Endothelial cell of umbilical vein (primary cell): ENCODE measurements at regions not wholly inside any gene's neighbourhood (a gene's known extent, or its start where the extent isn't known, plus 50 kb on each side); places are given as distances from the start of the nearest gene placed in this dataset.

Source experiments
- BruUV-seq: library from RNA; stranded (reverse); fragments of 400-500 nt; replicated peaks from 2 replicates; lab custom pipeline; 2021; lab: Mats Ljungman, UMichigan
- CTCF ChIA-PET: fragments of 300-600, 350-600 bp; sonication (Branson Sonifier 250); formaldehyde crosslinking; loops from one replicate; lab custom pipeline; 2021; ENCODE audit warnings: antibody characterized with exemption, inconsistent platforms; lab: Charles Lee
- POLR2A ChIA-PET: fragments of 300-600, 350-600 bp; sonication (Branson Sonifier 250); formaldehyde crosslinking; loops from one replicate; lab custom pipeline; 2021; ENCODE audit warnings: antibody characterized with exemption, inconsistent platforms; lab: Charles Lee
- DNase-seq: peaks from one replicate; pipeline ENCODE4 v3.0.0-alpha.2; 2011; ENCODE audit warnings: low read depth, low spot score
- FAIRE-seq: peaks from 2 replicates; lab custom pipeline; 2011; peaks lifted over from hg19 to GRCh38; lab: Jason Lieb, UNC
- H2AFZ ChIP-seq: 2 replicates; pipeline ENCODE4 v1.6.0; 2012; ENCODE audit warnings: low read depth, low read length, control low read depth, inconsistent platforms
- H3K27ac ChIP-seq: 2 replicates; pipeline ENCODE4 v1.5.1; 2011; ENCODE audit warnings: low read depth, mild to moderate bottlenecking, control low read depth, low read length, moderate library complexity; ENCODE audit not compliant: insufficient read depth
- H3K27me3 ChIP-seq, 2 experiments: 2 replicates each; pipeline versions ENCODE4 v1.6.0 to v1.6.1; 2011; ENCODE audit warnings: low read length in 2 of 2, mixed read lengths in 1 of 2; ENCODE audit not compliant: control insufficient read depth in 2 of 2, insufficient read depth in 2 of 2
- H3K36me3 ChIP-seq, 2 experiments: 2 replicates in 1 of 2; 3 replicates in 1 of 2; pipeline ENCODE4 v1.5.1; 2011; ENCODE audit warnings: low read length in 2 of 2, mild to moderate bottlenecking in 1 of 2, moderate library complexity in 1 of 2; ENCODE audit not compliant: control insufficient read depth in 2 of 2, insufficient read depth in 2 of 2; ENCODE audit errors: extremely low read depth in 1 of 2
- H3K4me1 ChIP-seq: 3 replicates; pipeline ENCODE4 v1.5.1; 2011; ENCODE audit warnings: mild to moderate bottlenecking, low read length; ENCODE audit not compliant: control insufficient read depth, insufficient read depth; ENCODE audit errors: extremely low read depth
- H3K4me2 ChIP-seq: 2 replicates; pipeline ENCODE4 v1.6.1; 2011; ENCODE audit warnings: low read length, control low read depth, mixed read lengths; ENCODE audit not compliant: insufficient read depth
- H3K4me3 ChIP-seq, 3 experiments: fragments of 200-600 bp in 1 of 3; sonication (generic), shearing (Covaris generic) in 1 of 3; replicated peaks in 1 of 3; 2 replicates each; pipeline ENCODE4 v1.5.1; 2011 to 2016; ENCODE audit warnings: control low read depth in 3 of 3, low read length in 3 of 3, mild to moderate bottlenecking in 2 of 3, inconsistent platforms in 1 of 3, low read depth in 1 of 3, moderate library complexity in 1 of 3; ENCODE audit not compliant: insufficient read depth in 1 of 3
- H3K79me2 ChIP-seq: 2 replicates; pipeline ENCODE4 v1.6.0; 2012; ENCODE audit warnings: low read length, inconsistent platforms; ENCODE audit not compliant: control insufficient read depth, insufficient read depth
- H3K9ac ChIP-seq: replicated peaks from 2 replicates; pipeline ENCODE3; 2011; ENCODE audit warnings: low read length, control low read depth; ENCODE audit not compliant: insufficient read depth; ENCODE audit errors: extremely low read depth
- H3K9me1 ChIP-seq: replicated peaks from 3 replicates; pipeline ENCODE4 v1.6.0; 2011; ENCODE audit warnings: mild to moderate bottlenecking, low read length; ENCODE audit not compliant: control insufficient read depth, insufficient read depth; ENCODE audit errors: extremely low read depth
- H3K9me3 ChIP-seq: replicated peaks from 2 replicates; pipeline ENCODE4 v1.5.1; 2012; ENCODE audit warnings: low read length, inconsistent platforms; ENCODE audit not compliant: control insufficient read depth, insufficient read depth
- H4K20me1 ChIP-seq: replicated peaks from 2 replicates; pipeline ENCODE3; 2011; ENCODE audit warnings: mild to moderate bottlenecking, low read length; ENCODE audit not compliant: control insufficient read depth, insufficient read depth; ENCODE audit errors: extremely low read depth
- EZH2 ChIP-seq: IDR thresholded peaks from 2 replicates; pipeline ENCODE4 v1.6.1; 2012; ENCODE audit warnings: borderline replicate concordance, low read depth, mild to moderate bottlenecking, moderate library complexity, low read length, inconsistent platforms; ENCODE audit not compliant: severe bottlenecking
- FOS ChIP-seq: IDR thresholded peaks from 2 replicates; pipeline ENCODE4 v1.6.1; 2011; ENCODE audit warnings: mild to moderate bottlenecking, low read length, moderate library complexity, borderline replicate concordance; ENCODE audit not compliant: insufficient read depth
- GATA2 ChIP-seq: IDR thresholded peaks from 2 replicates; pipeline ENCODE4 v1.7.0; 2011; ENCODE audit warnings: low read depth, mild to moderate bottlenecking, moderate library complexity, mixed read lengths, low read length; ENCODE audit not compliant: insufficient read length, insufficient read depth
- JUN ChIP-seq: IDR thresholded peaks from 2 replicates; pipeline ENCODE4 v1.6.1; 2011; ENCODE audit warnings: borderline replicate concordance, low read depth; ENCODE audit not compliant: insufficient read length, insufficient read depth
- MYC ChIP-seq: IDR thresholded peaks from one replicate; pipeline ENCODE4 v1.6.1; 2011; ENCODE audit warnings: mild to moderate bottlenecking, low read depth, low read length
- POLR2A ChIP-seq: IDR thresholded peaks from 2 replicates; pipeline ENCODE4 v1.6.1; 2012; ENCODE audit warnings: low read depth, mild to moderate bottlenecking, control low read depth, low read length
- POLR2AphosphoS5 ChIP-seq: IDR thresholded peaks from 2 replicates; pipeline ENCODE4 v1.6.1; 2012; ENCODE audit warnings: low read depth, mild to moderate bottlenecking, control low read depth, low read length, moderate library complexity; ENCODE audit not compliant: insufficient read depth
- dilution Hi-C: fragments of 300-500 bp; cut with MboI; formaldehyde crosslinking; loops from one replicate; pipeline ENCODE4 v1.15.0; 2019; ENCODE audit warnings: low sequenced_read_pairs; ENCODE audit not compliant: extremely low pct_ligation_motif_present
- intact Hi-C: fragments of 100-400 bp; cut with micrococcal nuclease; formaldehyde crosslinking; loops from one replicate; pipeline ENCODE4 v1.10.0; 2022
- TF ChIP-seq, protein P1 (sequence below), 2 donors: IDR thresholded peaks; 1 replicate in 1 of 2; 2 replicates in 1 of 2; pipeline ENCODE4 v1.5.1; 2011; ENCODE audit warnings: low read length in 2 of 2, mild to moderate bottlenecking in 2 of 2, moderate library complexity in 2 of 2, control low read depth in 1 of 2, inconsistent platforms in 1 of 2, low read depth in 1 of 2; ENCODE audit not compliant: insufficient read depth in 1 of 2; ENCODE audit errors: extremely low read depth in 1 of 2
- TF ChIP-seq, protein P2 (sequence below): IDR thresholded peaks from 2 replicates; pipeline ENCODE4 v1.6.1; 2011; ENCODE audit not compliant: insufficient read depth, insufficient read length

DNA sequence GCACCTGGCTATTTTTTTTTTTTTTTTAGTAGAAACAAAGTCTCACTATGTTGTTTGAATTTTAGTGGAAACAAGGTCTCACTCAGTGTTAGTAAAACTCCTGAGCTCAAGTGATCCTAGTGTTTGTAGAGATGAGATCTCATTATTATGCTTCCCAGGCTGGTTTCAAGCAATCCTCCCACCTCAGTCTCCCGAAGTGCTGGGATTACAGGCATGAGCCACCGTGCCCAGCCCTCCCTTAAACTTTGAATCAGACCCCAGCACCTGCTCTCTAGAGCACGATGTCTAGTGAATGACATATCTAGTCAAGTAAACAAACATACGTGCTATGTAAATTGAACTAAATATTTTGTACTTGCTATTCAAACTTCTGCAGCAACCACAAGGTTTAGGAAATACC is 105.6 kb upstream of the MYO3A start:
- intact Hi-C loops (no loop called here), dilution Hi-C loops (no loop called here)
- no peaks in the 10 kb centered on the region for H3K4me1 ChIP-seq
- H3K27ac ChIP-seq, result no peak overlapping the region
- no peaks in the 10 kb centered on the region for H4K20me1 ChIP-seq
- ChIA-PET POLR2A (no interaction called here), CTCF (interaction anchor here (0.6 kb wide), 1 partner anchor 59 kb away, joined by 3 read pairs; no protein-coding TSS in a partner anchor)
- no peaks in the 10 kb centered on the region for H3K36me3 ChIP-seq
- no peaks in the 10 kb centered on the region for H3K9me3 ChIP-seq
- no peak overlapping the region for H3K4me3 ChIP-seq
- no peaks in the 10 kb centered on the region for H3K79me2 ChIP-seq
- no peak overlapping the region for H3K4me2 ChIP-seq
- DNase-seq (no peak), FAIRE-seq (no peak)
- TF ChIP-seq, protein P1, sequence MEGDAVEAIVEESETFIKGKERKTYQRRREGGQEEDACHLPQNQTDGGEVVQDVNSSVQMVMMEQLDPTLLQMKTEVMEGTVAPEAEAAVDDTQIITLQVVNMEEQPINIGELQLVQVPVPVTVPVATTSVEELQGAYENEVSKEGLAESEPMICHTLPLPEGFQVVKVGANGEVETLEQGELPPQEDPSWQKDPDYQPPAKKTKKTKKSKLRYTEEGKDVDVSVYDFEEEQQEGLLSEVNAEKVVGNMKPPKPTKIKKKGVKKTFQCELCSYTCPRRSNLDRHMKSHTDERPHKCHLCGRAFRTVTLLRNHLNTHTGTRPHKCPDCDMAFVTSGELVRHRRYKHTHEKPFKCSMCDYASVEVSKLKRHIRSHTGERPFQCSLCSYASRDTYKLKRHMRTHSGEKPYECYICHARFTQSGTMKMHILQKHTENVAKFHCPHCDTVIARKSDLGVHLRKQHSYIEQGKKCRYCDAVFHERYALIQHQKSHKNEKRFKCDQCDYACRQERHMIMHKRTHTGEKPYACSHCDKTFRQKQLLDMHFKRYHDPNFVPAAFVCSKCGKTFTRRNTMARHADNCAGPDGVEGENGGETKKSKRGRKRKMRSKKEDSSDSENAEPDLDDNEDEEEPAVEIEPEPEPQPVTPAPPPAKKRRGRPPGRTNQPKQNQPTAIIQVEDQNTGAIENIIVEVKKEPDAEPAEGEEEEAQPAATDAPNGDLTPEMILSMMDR (IDR thresholded peaks at IDR 0.05; ENCODE audit: extremely low read depth in 1 of 2, insufficient read depth in 1 of 2, low read depth in 1 of 2, low read length in 2 of 2), result no peak
- TF ChIP-seq, protein P2, sequence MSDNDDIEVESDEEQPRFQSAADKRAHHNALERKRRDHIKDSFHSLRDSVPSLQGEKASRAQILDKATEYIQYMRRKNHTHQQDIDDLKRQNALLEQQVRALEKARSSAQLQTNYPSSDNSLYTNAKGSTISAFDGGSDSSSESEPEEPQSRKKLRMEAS, result no peak
- TF ChIP-seq JUN, result no peak
- H3K27me3 ChIP-seq, result no peaks in the 10 kb centered on the region
- no peak overlapping the region for H2AFZ ChIP-seq
- no TSS peak for BruUV-seq
- H3K9ac ChIP-seq, result no peak overlapping the region
- no peaks in the 10 kb centered on the region for H3K9me1 ChIP-seq

DNA sequence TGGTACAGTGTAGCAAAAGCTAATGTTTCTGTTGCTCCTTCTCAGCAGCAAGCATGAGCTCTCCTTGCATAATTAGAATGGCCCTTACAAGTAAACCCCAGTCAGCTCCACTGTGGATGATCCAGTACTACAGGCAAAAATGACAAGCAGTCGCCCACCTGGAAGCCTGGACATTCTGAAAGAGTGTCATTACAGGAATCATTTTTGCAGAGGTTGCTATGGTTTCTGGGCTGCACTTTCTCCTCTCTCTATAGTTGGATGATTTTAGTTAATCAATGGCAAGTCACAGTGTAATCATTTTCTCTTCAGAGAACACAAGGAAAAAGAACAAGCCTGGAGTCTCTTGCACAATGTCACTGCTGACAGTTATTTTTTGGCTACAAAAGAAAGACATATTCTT is 102.9 kb upstream of the MYO3A start:
- dilution Hi-C loops (no loop called here), intact Hi-C loops (no loop called here)
- no peak for DNase-seq
- Histone ChIP-seq H4K20me1 (no peaks in the 10 kb centered on the region), H3K4me3 (no peak overlapping the region), H3K9me1 (no peaks in the 10 kb centered on the region), H3K27ac (no peak overlapping the region), H3K9ac (no peak overlapping the region), H3K36me3 (no peaks in the 10 kb centered on the region), H3K27me3 (no peaks in the 10 kb centered on the region), H3K4me2 (no peak overlapping the region), H3K9me3 (no peaks in the 10 kb centered on the region), H3K4me1 (no peaks in the 10 kb centered on the region), H3K79me2 (no peaks in the 10 kb centered on the region), H2AFZ (no peak overlapping the region)
- TF ChIP-seq JUN (no peak), MYC (no peak), EZH2 (no peak), FOS (no peak), POLR2AphosphoS5 (no peak), POLR2A (no peak), GATA2 (no peak)
- TF ChIP-seq, protein P2, result no peak
- TF ChIP-seq, protein P1 (IDR thresholded peaks at IDR 0.05; ENCODE audit: extremely low read depth in 1 of 2, insufficient read depth in 1 of 2, low read depth in 1 of 2, low read length in 2 of 2), result no peak
- CTCF ChIA-PET, result interaction anchor here (1.5 kb wide), 1 partner anchor 9 kb away, joined by 3 read pairs; no protein-coding TSS in a partner anchor
- POLR2A ChIA-PET, result no interaction called here
- BruUV-seq, result no TSS peak
- FAIRE-seq, result no peak
